NCI-H2081 (cell line): ENCODE measurements at regions not wholly inside any gene's neighbourhood (a gene's known extent, or its start where the extent isn't known, plus 50 kb on each side); places are given as distances from the start of the nearest gene placed in this dataset.
"Not testable (repeated sequence)": the region's sequence is repeated elsewhere in the genome, so short reads cannot be mapped to it uniquely, and the experiment has no call there.

Experiments used
- DNase-seq, 2 experiments: peaks; one replicate each; lab custom pipeline; 2025; lab: John Stamatoyannopoulos, UW

GRCh38 chr9:74094037-74094436, 403.1 kb upstream of the RORB start:
- not testable (repeated sequence) for DNase-seq

GRCh38 chr9:74094766-74095165, 402.4 kb upstream of the RORB start:
- no peak for DNase-seq

DNA sequence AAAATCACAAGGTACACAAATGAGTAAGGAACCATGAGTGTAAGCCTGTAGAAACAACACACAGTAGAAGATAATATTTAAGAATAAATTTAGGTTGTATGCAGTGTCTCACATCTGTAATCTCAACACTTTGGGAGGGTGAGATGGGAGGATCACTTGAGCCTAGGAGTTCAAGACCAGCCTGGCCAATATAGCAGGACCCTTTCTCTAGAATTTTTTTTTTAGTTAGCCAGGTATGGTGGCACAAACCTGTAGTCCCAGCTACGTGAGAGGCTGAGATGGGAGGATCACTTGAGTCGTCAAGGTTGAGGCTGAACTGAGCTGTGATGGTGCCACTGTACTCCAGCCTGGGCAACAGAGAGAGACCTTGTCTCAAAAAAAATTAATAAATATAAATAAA, 401.2 kb upstream of the RORB start:
- no peak for DNase-seq

- DNase-seq: no peak
Measured at GRCh38 chr9:74096420-74096819, 400.7 kb upstream of the RORB start.

DNA sequence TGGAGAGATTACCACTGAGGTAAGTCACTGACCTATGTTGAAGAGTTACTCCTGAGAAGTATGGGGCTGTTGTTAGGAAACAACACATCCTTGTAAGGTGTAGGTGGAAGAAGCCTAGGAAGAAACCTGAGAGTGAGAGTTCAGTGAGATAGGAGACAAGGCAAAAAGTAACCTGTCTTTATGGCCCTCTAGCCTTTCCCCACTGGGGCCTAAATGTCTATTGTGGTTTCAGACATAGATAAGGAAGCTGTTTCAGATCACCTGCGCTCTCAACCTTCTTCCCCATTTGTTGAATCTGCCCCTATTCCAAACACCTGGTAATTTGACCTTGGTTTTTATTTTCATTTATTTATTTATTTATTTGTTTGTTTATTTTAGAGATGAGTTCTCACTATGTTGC, 397.1 kb upstream of the RORB start:
- DNase-seq: no peak

GRCh38 chr9:74102148-74102547, 395.0 kb upstream of the RORB start:
- not testable (repeated sequence) for DNase-seq

DNA sequence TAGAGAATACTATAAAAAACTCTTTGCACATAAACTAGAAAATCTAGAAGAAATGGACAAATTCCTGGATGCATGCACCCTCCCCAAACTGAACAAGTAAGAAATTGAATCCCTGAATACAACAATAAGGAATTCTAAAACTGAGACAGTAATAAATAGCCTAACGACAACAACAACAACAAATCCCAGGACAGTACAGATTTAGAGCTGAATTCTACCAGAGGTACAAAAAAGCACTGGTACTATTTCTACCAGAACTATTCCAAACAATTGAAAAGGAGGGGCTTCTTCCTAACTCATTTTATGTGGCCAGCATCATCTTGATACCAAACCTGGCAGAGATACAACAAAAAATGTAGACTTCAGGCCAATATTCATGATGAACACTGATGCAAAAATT, 394.4 kb upstream of the RORB start:
- DNase-seq: no peak

DNA sequence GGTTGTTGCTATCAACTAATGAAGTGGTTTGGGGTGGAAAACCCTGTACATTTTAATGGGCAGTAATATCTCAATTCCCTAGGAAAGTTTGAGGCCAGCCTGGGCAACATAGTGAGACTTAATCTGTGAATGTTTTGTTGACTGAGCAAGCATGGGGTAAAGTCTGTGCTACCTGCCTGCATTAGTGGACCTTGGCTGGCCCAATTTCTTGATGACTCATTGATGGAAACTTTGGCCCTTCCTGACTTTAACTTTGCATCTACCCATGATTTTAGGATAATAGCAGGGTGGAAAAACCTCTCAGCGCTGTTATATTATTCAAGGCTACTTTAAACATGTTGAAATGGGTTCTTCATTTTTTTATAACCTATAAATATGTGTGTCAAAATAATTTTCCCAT, 389.4 kb upstream of the RORB start:
- DNase-seq: no peak

DNA sequence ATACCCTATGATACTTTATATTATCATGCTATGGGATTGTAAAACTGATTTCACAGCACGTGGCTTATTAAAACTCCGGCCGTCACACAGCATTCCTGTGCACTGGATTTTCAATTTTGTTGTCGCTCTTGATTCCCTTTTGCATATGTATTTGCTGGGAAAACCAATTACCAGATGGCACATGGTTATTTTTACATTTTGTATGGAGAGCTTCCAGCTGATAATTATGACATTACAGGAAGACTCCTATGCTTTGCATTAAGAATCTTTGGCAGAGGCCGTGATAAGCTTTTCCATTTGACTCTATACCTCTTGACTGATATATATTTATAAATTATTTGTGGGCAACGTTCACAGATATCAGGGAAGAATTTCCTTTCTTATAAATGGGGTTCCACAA, 381.2 kb upstream of the RORB start:
- no peak for DNase-seq

GRCh38 chr9:74117151-74117550, 380.0 kb upstream of the RORB start:
- DNase-seq: no peak

DNA sequence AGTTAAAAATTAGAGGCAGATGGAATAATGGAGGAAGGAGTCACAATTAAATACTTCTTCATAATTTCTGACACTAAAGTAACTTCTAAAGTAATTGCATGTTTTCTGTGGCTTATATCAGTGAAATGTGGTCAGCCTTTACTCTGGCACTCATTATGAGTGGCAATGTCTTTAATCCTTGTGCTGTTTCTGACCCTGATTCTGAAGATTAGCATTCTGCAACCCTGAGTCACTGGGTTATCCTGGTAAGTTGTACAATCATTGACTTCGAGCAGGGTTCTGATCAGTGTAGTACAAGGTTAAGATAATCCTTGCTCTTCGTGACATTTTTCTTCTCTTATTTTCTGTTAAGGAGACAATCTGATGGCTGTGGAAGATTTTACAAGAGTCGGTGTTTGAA, 379.4 kb upstream of the RORB start:
- no peak for DNase-seq

DNA sequence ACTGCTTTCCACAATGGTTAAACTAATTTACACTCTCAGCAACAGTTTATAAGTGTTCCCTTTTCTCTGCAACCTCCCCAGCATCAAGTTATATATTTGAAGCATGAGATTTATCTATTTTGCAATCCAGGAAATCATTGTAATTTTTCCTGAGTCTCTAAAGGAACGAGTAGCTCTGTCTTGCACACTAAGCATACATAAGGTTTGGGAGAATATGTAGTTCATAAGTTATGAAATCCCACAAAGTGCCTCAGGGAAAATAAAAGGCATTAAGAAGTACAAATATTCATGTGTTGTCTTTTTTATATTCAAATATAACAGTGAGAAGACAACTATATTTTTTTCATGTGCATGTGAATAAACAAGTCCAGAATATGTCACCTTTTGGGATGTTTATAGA, 377.1 kb upstream of the RORB start:
- DNase-seq: no peak

DNA sequence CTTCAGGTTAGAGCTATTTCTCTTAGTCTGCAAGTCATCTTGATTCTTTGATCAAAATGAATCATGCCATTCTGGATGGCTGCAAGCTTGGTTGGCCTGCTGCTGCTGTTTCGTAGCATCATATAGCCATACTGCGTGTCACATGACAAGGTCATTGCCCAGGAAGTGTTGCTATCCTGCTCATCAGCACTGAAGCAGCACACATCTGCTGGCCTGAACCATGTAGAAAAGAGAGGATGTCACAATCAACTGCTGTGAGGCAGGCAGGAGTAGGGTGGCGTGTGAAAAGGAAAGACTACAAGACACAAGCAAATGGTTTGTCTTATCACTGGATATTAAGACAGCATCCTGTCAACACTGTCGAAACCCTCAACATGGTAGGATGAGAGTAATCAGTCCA, 376.7 kb upstream of the RORB start:
- DNase-seq: no peak

- DNase-seq: no peak
Measured at GRCh38 chr9:74122216-74122615, 374.9 kb upstream of the RORB start.

DNA sequence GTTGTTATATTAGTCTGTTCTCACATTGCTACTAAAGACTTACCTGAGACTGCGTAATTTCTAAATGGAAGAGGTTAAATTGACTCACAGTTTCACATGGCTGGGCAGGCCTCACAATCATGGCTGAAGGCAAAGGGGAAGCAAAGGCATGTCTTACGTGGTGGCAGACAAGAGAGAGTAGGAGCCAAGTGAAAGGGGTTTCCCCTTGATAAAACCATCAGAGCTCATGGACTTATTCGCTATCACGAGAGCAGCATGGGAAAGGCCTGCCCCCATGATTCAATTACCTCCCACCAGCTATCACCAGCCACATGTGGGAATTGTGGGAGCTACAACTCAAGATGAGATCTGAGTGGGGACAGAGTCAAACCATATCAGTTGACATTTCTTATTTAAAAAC, 374.5 kb upstream of the RORB start:
- DNase-seq: no peak

GRCh38 chr9:74125941-74126340, 371.2 kb upstream of the RORB start:
- DNase-seq: no peak

- DNase-seq: no peak
Measured at GRCh38 chr9:74132986-74133385, 364.1 kb upstream of the RORB start.

GRCh38 chr9:74133921-74134320, 363.2 kb upstream of the RORB start:
- DNase-seq: no peak

DNA sequence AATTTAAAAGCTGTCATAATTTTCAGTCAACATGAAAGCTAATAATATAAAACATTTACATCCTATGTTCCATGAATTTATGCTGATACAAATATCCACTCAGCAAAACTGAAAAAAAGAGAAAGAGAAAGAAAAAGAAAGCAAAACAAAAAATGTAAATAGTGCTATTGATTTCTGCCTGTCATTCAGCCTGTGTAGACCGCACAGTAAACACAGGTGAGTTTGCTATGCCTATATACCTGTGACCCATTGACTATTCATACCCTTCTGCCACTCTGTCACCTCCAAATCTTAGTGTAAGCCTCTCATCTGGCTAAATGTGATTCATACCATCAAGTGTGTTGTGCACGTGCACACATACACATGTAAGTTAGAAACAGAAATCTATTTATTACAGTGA, 359.0 kb upstream of the RORB start:
- DNase-seq: no peak

- DNase-seq: no peak
Measured at GRCh38 chr9:74140141-74140540, 357.0 kb upstream of the RORB start.

- no peak for DNase-seq
Measured at GRCh38 chr9:74147906-74148305, 349.2 kb upstream of the RORB start.

DNA sequence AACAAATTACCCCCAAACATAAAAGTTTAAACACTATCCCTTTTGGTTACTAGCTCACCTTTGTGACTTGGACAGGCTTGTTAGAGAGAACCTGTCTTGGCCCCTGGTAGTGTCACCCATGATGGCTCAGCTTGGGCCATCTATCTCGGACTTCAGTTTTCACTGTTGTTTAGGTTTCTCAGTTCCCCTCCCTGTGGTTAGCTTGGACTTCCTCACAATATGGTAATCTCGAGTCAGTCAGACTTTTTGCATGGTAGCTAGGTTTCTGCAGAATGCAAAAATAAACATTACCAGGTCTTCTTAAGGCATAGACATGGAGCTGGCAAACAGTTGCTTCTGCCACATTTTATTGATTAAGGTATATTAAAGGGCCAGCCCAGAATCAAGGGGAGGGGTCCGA, 324.3 kb upstream of the RORB start:
- DNase-seq: no peak

DNA sequence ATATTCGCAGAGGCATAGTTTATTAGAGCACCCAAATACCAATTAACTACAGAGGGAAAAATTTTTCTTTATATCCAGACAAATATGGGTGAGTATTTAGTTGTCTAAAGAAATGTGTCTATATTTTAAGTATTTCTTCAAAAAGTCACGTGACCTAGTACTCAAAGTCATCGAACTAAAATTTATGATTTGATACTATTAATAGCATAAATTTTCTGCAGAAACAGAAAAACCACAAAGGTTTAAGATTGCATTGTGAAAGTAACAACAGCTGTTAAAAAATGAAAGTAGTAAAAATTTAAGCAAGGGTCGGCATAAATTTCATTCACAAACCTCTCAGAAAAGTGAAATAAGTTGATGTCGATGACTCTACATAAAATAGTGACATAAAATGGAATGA, 323.9 kb upstream of the RORB start:
- no peak for DNase-seq

DNA sequence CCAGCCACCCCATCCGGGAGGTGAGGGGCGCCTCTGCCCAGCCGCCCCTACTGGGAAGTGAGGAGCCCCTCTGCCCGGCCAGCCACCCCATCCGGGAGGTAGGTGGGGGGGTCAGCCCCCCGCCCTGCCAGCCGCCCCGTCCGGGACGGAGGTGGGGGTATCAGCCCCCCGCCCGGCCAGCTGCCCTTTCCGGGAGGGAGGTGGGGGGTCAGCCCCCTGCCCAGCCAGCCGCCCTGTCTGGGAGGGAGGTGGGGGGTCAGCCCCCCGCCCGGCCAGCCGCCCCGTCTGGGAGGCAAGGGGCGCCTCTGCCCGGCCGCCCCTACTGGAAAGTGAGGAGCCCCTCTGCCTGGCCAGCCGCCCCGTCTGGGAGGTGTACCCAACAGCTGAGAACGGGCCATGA, 299.4 kb upstream of the RORB start:
- DNase-seq: not testable (repeated sequence)

DNA sequence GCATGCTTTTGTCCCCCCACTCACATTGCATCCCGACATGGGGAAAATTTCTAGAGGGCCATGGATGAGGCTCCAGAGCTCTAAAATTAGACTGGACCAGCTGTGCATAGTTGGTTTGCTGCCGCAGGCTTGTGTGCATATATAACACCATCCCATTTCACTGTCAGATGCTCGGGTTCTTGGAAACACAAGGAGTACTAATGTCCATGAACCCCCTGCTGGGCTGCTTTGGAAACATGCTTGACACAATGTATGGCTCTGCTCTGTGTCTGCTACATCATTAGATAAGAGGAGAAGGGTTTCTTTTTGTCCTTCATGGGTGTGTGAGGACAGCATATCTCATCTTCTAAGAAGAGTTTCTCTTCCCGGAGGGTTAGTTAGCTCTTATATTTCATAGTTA, 292.1 kb upstream of the RORB start:
- DNase-seq: no peak
